Suppressor macrophage treated with lipopolysaccharide for 4 hours (primary cell): ENCODE measurements at regions not wholly inside any gene's neighbourhood (a gene's known extent, or its start where the extent isn't known, plus 50 kb on each side); places are given as distances from the start of the nearest gene placed in this dataset.
A peak's percentile ranks its signal among the peaks of the same experiment; 100 is the strongest.
"Not testable (repeated sequence)": the region's sequence is repeated elsewhere in the genome, so short reads cannot be mapped to it uniquely, and the experiment has no call there.

Experiments used
- DNase-seq: peaks from one replicate; pipeline ENCODE4 v3.0.0-alpha.2; 2020

- DNase-seq: no peak
Measured at GRCh38 chr7:142698429-142698828, 50.8 kb upstream of the PRSS1 start.

GRCh38 chr7:142697270-142697669, 52.0 kb upstream of the PRSS1 start:
- DNase-seq: no peak

- no peak for DNase-seq
Measured at GRCh38 chr7:142696456-142697179, 52.7 kb upstream of the PRSS1 start.

- no peak for DNase-seq
Measured at GRCh38 chr7:142693911-142694310, 55.4 kb upstream of the PRSS1 start.

- no peak for DNase-seq
Measured at GRCh38 chr7:142690554-142691182, 58.6 kb upstream of the PRSS1 start.

GRCh38 chr7:142689439-142690120, 59.7 kb upstream of the PRSS1 start:
- DNase-seq: no peak

GRCh38 chr7:142685877-142686508, 63.3 kb upstream of the PRSS1 start:
- DNase-seq: no peak

GRCh38 chr7:142681314-142682092, 67.8 kb upstream of the PRSS1 start:
- no peak for DNase-seq

- DNase-seq: no peak
Measured at GRCh38 chr7:142671506-142671905, 77.8 kb upstream of the PRSS1 start.

GRCh38 chr7:142670511-142670910, 78.8 kb upstream of the PRSS1 start:
- DNase-seq: no peak

- peak; percentile 18 for DNase-seq
Measured at GRCh38 chr7:142669074-142669654, 80.1 kb upstream of the PRSS1 start.

- peak; percentile 49 for DNase-seq
Measured at GRCh38 chr7:142668495-142668894, 80.8 kb upstream of the PRSS1 start.

- DNase-seq: no peak
Measured at GRCh38 chr7:142657376-142657775, 91.9 kb upstream of the PRSS1 start.

GRCh38 chr7:142654398-142654797, 94.9 kb upstream of the PRSS1 start:
- DNase-seq: peak; percentile 16

GRCh38 chr7:142647749-142648148, 101.5 kb upstream of the PRSS1 start:
- no peak for DNase-seq

GRCh38 chr7:142646386-142647140, 102.7 kb upstream of the PRSS1 start:
- DNase-seq: peak; percentile 21

- DNase-seq: peak; percentile 29
Measured at GRCh38 chr7:142645777-142646176, 103.5 kb upstream of the PRSS1 start.

GRCh38 chr7:142642316-142642715, 107.0 kb upstream of the PRSS1 start:
- no peak for DNase-seq

GRCh38 chr7:142641252-142641651, 108.0 kb upstream of the PRSS1 start:
- DNase-seq: not testable (repeated sequence)

- no peak for DNase-seq
Measured at GRCh38 chr7:142638581-142638980, 110.7 kb upstream of the PRSS1 start.

- no peak for DNase-seq
Measured at GRCh38 chr7:142637240-142637639, 112.0 kb upstream of the PRSS1 start.

- no peak for DNase-seq
Measured at GRCh38 chr7:142636751-142637150, 112.5 kb upstream of the PRSS1 start.
